ENCODE measurements at regions not wholly inside any gene's neighbourhood (a gene's known extent, or its start where the extent isn't known, plus 50 kb on each side); places are given as distances from the start of the nearest gene placed in this dataset.

GRCh38 chr12:85558684-85559083 lies 277.5 kb downstream of the RASSF9 start:
- H3K27me3 ChIP-seq: no peaks in the 10 kb centered on the region
- H3K4me1 ChIP-seq: no peaks in the 10 kb centered on the region
- no peaks in the 10 kb centered on the region for H3K9me3 ChIP-seq
- DNase-seq: no peak
- H3K4me3 ChIP-seq: no peak overlapping the region
- no peak overlapping the region for H3K27ac ChIP-seq
- no peak for ATAC-seq
- no peaks in the 10 kb centered on the region for H3K36me3 ChIP-seq
- no peak for TF ChIP-seq CTCF (IDR thresholded peaks at IDR 0.05)
- intact Hi-C loops (cut with DNase I): no loop called here

- Histone ChIP-seq H3K27ac (no peak overlapping the region), H3K36me3 (no peaks in the 10 kb centered on the region), H3K4me1 (no peaks in the 10 kb centered on the region), H3K9me3 (no peaks in the 10 kb centered on the region), H3K27me3 (no peaks in the 10 kb centered on the region), H3K4me3 (no peak overlapping the region)
- no peak for TF ChIP-seq CTCF (IDR thresholded peaks at IDR 0.05)
- no peak for ATAC-seq
- no peak for DNase-seq
- intact Hi-C loops (cut with DNase I): no loop called here
Measured at GRCh38 chr12:85559127-85559526, 277.1 kb downstream of the RASSF9 start.

GRCh38 chr12:85559536-85559935 lies 276.7 kb downstream of the RASSF9 start:
- H3K4me1 ChIP-seq: no peaks in the 10 kb centered on the region
- H3K27ac ChIP-seq: no peak overlapping the region
- DNase-seq (no peak), ATAC-seq (no peak)
- H3K36me3 ChIP-seq: no peaks in the 10 kb centered on the region
- no peaks in the 10 kb centered on the region for H3K27me3 ChIP-seq
- intact Hi-C loops (cut with DNase I): no loop called here
- no peaks in the 10 kb centered on the region for H3K9me3 ChIP-seq
- H3K4me3 ChIP-seq: no peak overlapping the region
- no peak for TF ChIP-seq CTCF (IDR thresholded peaks at IDR 0.05)

GRCh38 chr12:85562765-85563164 lies 273.4 kb downstream of the RASSF9 start:
- Histone ChIP-seq H3K27ac (no peak overlapping the region), H3K27me3 (no peaks in the 10 kb centered on the region), H3K9me3 (no peaks in the 10 kb centered on the region), H3K36me3 (no peaks in the 10 kb centered on the region), H3K4me3 (no peak overlapping the region), H3K4me1 (no peaks in the 10 kb centered on the region)
- ATAC-seq: no peak
- DNase-seq: no peak
- no peak for TF ChIP-seq CTCF (IDR thresholded peaks at IDR 0.05)
- intact Hi-C loops (cut with DNase I): no loop called here

- no peak overlapping the region for H3K4me3 ChIP-seq
- ATAC-seq (no peak), DNase-seq (no peak)
- H3K27ac ChIP-seq: no peak overlapping the region
- no peaks in the 10 kb centered on the region for H3K27me3 ChIP-seq
- no peak for TF ChIP-seq CTCF (IDR thresholded peaks at IDR 0.05)
- intact Hi-C loops (cut with DNase I): no loop called here
- no peaks in the 10 kb centered on the region for H3K4me1 ChIP-seq
- no peaks in the 10 kb centered on the region for H3K9me3 ChIP-seq
- no peaks in the 10 kb centered on the region for H3K36me3 ChIP-seq
Measured at GRCh38 chr12:85564786-85565185, 271.4 kb downstream of the RASSF9 start.
